ENCODE measurements at regions not wholly inside any gene's neighbourhood (a gene's known extent, or its start where the extent isn't known, plus 50 kb on each side); places are given as distances from the start of the nearest gene placed in this dataset.

GRCh38 chr2:194264586-194264985 lies 1392.4 kb upstream of the SLC39A10 start:
- in situ Hi-C loops (cut with MboI) (no loop called here), intact Hi-C loops (cut with micrococcal nuclease; ENCODE audit: unreplicated experiment) (no loop called here)
- DNase-seq (ENCODE audit: low read depth, low spot score) = no peak
- H3K4me1 ChIP-seq (ENCODE audit: control insufficient read depth, insufficient read depth, low read length) = no peaks in the 10 kb centered on the region
- no peak overlapping the region for H3K4me2 ChIP-seq (ENCODE audit: control insufficient read depth, insufficient read depth)
- H3K9ac ChIP-seq (ENCODE audit: control insufficient read depth, insufficient read depth, low read length) = no peak overlapping the region
- POLR2A ChIA-PET = no interaction called here
- H4K20me1 ChIP-seq (ENCODE audit: control insufficient read depth, insufficient read depth) = no peaks in the 10 kb centered on the region
- no peaks in the 10 kb centered on the region for H3K27me3 ChIP-seq (replicated peaks in 1 of 2; ENCODE audit: control insufficient read depth in 2 of 2, insufficient read depth in 2 of 2, low read length in 1 of 2)
- no peak overlapping the region for H3K4me3 ChIP-seq
- no TSS peak for BruUV-seq (replicated peaks)
- H3K9me3 ChIP-seq (replicated peaks; ENCODE audit: control insufficient read depth, insufficient read depth, low read length) = no peaks in the 10 kb centered on the region
- CTCF ChIA-PET = no interaction called here
- 30% methylated on average over 7 of the region's 7 CpGs for WGBS (ENCODE audit: insufficient coverage, insufficient replicate concordance, low lambda C conversion rate, missing lambda C conversion rate)
- RAD21 ChIA-PET (ENCODE audit: unreplicated experiment) = no interaction called here
- no peak for TF ChIP-seq JUND (IDR thresholded peaks at IDR 0.05; ENCODE audit: low read depth, low read length)
- TF ChIP-seq BCLAF1 (IDR thresholded peaks at IDR 0.05) = no peak
- TF ChIP-seq ZNF384 (IDR thresholded peaks at IDR 0.05; ENCODE audit: borderline replicate concordance, low read depth, low read length) = no peak
- TF ChIP-seq RAD51 (IDR thresholded peaks at IDR 0.05) = no peak
- no peak for TF ChIP-seq RCOR1 (conservative IDR thresholded peaks at IDR 0.05; ENCODE audit: low read depth, low read length)
- TF ChIP-seq PML (IDR thresholded peaks at IDR 0.05; ENCODE audit: low read length) = no peak
- no peak for TF ChIP-seq IKZF2 (IDR thresholded peaks at IDR 0.05)
- TF ChIP-seq NR2C1 (IDR thresholded peaks at IDR 0.05) = no peak
- TF ChIP-seq TARDBP (IDR thresholded peaks at IDR 0.05; ENCODE audit: borderline replicate concordance) = no peak
- no peak for TF ChIP-seq NKRF (conservative IDR thresholded peaks at IDR 0.05)
- TF ChIP-seq BHLHE40 (IDR thresholded peaks at IDR 0.05; ENCODE audit: borderline replicate concordance in 1 of 2, low read depth in 2 of 2, low read length in 1 of 2) = no peak
- TF ChIP-seq ZBTB4 (CRISPR knock-in tag; IDR thresholded peaks at IDR 0.05) = no peak
- no peak for TF ChIP-seq BACH1 (IDR thresholded peaks at IDR 0.05; ENCODE audit: borderline replicate concordance)
- no peak for ATAC-seq
- no peak overlapping the region for H3K27ac ChIP-seq (ENCODE audit: control insufficient read depth, insufficient read depth)
- SMC1A ChIA-PET (ENCODE audit: uncharacterized antibody, unreplicated experiment) = no interaction called here
- no peaks in the 10 kb centered on the region for H3K36me3 ChIP-seq (ENCODE audit: control insufficient read depth in 2 of 2, insufficient read depth in 2 of 2, low read length in 1 of 2)
- H3K79me2 ChIP-seq (ENCODE audit: control insufficient read depth, insufficient read depth, low read length) = no peaks in the 10 kb centered on the region
- H2AFZ ChIP-seq (ENCODE audit: control insufficient read depth, low read depth, low read length) = no peak overlapping the region
- FAIRE-seq = no peak

All from GM12878 (cell line).